Stimulated activated CD4-positive, alpha-beta T cell treated with anti-CD3 and anti-CD28 coated beads, Interleukin-12 subunit alpha, Interleukin-12 subunit beta, amount 100 ng/mL, for 48 hours (primary cell): ENCODE measurements at regions not wholly inside any gene's neighbourhood (a gene's known extent, or its start where the extent isn't known, plus 50 kb on each side); places are given as distances from the start of the nearest gene placed in this dataset.
"Not testable (repeated sequence)": the region's sequence is repeated elsewhere in the genome, so short reads cannot be mapped to it uniquely, and the experiment has no call there.

Experiments
- DNase-seq, 3 donors: peaks; one replicate each; pipeline ENCODE4 v3.0.0-alpha.2; 2020; ENCODE audit warnings: low read depth in 2 of 3, low spot score in 1 of 3

DNA sequence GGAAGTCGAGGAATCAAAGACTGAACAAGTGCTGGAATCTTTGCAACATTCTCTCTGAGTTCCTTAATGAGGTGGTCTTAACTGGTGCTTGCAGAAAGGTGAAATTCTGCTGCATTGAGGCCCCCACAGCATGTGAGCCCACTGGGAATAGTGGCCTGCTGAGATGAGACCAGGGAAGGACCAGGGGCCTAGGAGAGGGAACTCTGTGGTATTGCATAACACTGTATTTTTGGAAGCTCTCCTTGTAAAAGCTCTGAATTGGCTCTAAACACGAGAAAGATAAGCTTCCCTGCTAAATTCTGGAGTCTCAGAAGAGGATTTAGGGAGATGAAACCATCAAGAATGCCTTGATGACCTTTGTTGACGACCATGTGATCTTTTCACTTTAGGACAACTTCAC is 100.4 kb upstream of the TSC22D1 start:
- DNase-seq = no peak

GRCh38 chr13:44669534-44669933 is 93.4 kb upstream of the TSC22D1 start:
- no peak for DNase-seq

- no peak for DNase-seq
Observed at GRCh38 chr13:44668688-44669087, 92.6 kb upstream of the TSC22D1 start.

GRCh38 chr13:44667943-44668342 is 91.8 kb upstream of the TSC22D1 start:
- no peak for DNase-seq

- not testable (repeated sequence) for DNase-seq
Observed at GRCh38 chr13:44666538-44666937, 90.4 kb upstream of the TSC22D1 start.

DNA sequence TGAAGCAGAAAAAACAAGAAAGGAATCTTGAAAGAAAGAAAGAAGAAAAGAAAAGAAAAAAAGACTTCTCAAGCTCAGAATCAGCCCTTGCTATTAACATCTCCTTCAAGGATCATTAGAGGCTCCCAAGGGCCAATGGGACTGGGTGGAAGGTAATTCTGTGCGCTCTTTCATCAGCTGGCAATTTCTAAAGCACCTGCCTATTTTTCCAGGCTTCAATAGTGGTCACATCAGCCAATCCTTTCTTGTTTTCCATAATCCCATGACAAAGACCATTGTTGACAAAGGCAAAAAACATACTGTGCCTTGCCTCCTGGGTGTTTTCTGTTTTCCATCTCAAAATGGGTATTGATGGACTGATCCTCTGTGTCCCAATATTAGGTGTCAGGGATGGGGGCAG is 88.2 kb upstream of the TSC22D1 start:
- no peak for DNase-seq

- DNase-seq = no peak
Observed at GRCh38 chr13:44662515-44662914, 86.4 kb upstream of the TSC22D1 start.

- DNase-seq = no peak
Observed at GRCh38 chr13:44661936-44662335, 85.8 kb upstream of the TSC22D1 start.

- DNase-seq = no peak
Observed at GRCh38 chr13:44660050-44660449, 83.9 kb upstream of the TSC22D1 start.

DNA sequence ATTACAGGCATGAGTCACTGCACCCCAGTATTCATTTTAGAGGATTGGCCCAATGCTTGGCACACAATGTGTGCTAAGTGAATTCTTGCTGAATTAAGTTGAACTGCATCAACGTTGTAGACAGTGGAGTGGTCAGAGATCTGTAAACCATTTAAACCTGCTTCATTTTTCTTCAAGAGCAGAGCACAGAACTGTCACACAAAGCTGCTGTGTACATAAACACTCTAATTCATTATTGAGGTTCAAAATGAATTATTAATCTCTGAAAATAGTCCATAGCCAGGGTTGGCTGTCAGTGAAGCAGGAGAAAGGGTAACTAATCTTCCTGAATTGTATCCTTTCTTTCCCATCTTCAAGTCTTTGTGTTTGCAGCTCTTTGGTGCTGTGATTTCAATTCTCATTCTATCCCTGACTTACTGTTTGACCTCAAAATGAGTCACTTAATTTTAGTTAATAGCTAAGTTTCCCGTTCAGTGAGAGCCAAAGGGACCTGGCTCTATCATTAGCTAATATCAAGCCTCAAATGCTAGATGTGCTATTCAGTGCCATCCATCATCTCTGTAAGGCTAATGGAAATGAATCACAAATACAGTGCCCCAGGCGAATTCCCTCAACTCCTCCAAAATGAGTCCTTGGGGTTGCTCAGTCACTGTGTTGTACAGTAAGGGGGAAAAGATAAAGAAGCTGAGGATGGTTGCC is 77.0 kb upstream of the TSC22D1 start:
- no peak for DNase-seq

DNA sequence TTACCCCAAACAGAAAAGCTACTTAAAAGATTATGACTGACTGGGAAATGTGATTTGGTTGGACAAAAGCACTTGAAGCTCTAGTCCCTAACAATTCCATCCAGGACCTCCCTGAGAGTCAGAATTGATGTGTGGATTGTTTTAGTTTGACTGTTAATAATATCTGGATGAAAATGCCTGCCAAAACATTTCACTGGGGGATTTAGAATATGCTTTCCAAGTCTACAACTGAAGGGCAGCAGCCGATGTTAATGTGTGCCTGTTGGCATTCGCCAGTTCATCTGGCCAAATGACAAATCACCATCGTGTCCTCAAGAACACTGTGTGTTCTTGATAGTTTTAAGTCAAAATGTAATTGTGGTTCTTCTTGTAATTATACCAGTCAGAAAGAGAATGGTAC is 76.0 kb upstream of the TSC22D1 start:
- no peak for DNase-seq

DNA sequence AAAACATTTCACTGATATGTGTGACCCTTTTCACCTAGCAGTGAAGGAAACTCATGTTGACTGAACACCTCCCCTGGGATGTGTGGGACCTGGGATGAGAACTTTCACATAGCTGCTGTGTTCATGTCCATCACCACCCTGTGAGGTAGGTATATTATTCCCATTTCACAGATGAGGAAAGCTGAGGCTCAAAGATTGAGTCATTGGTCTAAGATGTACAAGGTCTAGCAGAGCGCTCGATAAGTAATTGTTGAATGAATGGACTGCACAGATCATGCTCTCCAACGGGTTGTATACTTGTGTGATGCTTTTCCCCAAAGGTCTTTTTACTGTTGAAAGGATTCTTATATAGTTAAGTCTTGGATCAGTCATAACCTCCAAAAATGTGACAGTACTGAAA is 75.6 kb upstream of the TSC22D1 start:
- DNase-seq = no peak

GRCh38 chr13:44651209-44651608 is 75.1 kb upstream of the TSC22D1 start:
- no peak for DNase-seq

- no peak for DNase-seq
Observed at GRCh38 chr13:44649834-44650233, 73.7 kb upstream of the TSC22D1 start.

GRCh38 chr13:44649104-44649428 is 72.9 kb upstream of the TSC22D1 start:
- peak; percentile 30 to 37 (median 33) for DNase-seq

DNA sequence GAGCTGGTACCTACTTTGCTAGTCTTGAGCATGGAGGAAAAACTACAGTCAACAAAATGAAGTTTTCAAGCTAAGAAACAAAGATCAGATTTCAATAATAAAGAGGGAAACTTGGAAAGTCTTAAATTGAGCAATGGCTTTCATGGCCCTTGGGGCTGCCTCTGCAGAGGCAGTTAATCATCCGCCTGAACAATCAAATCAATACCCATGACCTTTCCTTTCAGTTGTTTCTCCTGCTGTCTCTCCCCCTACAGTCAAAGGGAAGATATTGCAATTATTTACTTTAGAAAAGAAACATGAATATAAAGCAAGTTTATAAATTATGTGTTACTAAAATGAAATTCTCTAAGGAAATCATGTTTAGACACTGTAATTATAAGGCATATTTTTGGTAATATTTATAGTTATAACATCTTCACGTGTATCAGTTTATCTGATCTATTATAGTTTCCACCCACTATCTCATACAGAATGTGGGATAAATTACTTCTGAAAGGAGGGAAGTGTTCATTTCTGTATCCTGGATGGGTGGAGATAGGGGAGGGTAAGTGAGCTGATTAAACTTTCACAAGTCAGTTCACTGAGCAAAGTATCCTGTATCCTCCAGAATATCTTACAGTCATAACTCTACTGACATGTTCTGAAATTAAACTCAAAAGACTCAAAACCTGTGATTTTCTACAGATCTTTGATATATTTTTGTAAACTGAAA is 72.4 kb upstream of the TSC22D1 start:
- no peak for DNase-seq

DNA sequence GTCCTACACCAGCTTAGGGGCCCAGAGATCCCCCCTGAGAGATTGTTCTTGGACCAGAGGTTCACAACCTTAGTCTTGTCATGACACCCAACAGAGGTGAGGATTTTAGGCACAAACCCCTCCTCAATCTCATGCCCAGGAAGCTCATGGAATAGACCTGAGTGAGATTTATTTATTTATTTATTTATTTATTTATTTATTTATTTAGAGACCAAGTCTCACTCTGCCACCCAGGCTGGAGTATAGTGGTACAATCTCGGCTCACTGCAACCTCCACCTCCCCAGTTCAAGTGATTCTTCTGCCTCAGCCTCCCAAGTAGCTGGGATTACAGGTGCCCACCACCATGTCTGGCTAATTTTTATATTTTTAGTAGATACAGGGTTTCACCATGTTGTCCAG is 71.4 kb upstream of the TSC22D1 start:
- DNase-seq = not testable (repeated sequence)

GRCh38 chr13:44646044-44646443 is 69.9 kb upstream of the TSC22D1 start:
- DNase-seq = no peak

- no peak for DNase-seq
Observed at GRCh38 chr13:44643256-44643655, 67.1 kb upstream of the TSC22D1 start.

GRCh38 chr13:44637581-44637980 is 61.5 kb upstream of the TSC22D1 start:
- no peak for DNase-seq

DNA sequence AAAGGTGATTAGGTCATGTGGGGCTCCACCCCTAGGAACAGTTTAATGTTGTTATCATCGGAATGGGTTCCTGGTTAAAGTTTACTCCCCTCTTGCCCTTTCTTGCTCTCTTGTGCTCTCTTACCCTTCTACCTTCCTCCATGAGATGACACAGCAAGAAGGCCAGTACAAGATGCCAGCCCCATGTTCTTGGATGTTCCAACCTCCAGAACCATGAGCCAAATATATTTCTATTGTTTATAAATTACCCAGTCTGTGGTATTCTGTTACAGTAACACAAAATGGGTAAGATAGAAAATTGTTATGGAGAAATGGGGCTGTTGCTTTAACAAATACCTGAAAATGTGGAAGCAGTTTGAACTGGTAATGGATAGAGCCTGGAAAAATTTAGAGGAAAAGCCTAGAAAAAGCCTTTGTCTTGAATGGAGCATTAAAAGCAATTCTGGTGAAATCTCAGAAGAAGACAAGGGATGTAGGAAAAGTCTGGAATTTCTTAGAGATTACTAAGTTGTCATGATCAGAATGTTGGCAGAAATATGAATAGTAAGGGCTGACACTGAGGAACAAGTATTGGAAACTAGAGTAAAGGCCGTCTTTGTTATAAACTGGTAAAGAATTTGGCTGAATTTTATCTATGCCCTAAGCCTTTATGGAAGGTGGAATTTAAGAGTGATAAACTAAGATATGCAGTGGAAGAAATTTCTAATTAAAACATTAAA is 53.5 kb upstream of the TSC22D1 start:
- DNase-seq = no peak

- DNase-seq = not testable (repeated sequence)
Observed at GRCh38 chr13:44628826-44629225, 52.7 kb upstream of the TSC22D1 start.
